PC-9 (cell line): ENCODE measurements at regions not wholly inside any gene's neighbourhood (a gene's known extent, or its start where the extent isn't known, plus 50 kb on each side); places are given as distances from the start of the nearest gene placed in this dataset.

Source experiments
- BruUV-seq: library from RNA; stranded (reverse); fragments of 400-500 nt; replicated peaks from 2 replicates; lab custom pipeline; 2021; lab: Mats Ljungman, UMichigan
- CTCF ChIA-PET: fragments of 300-600 bp; sonication (Branson Sonifier 250); formaldehyde crosslinking; loops from one replicate; lab custom pipeline; 2022; ENCODE audit warnings: antibody characterized with exemption; lab: Charles Lee
- POLR2A ChIA-PET: fragments of 300-600 bp; sonication (Branson Sonifier 250); formaldehyde crosslinking; loops from one replicate; lab custom pipeline; 2022; ENCODE audit warnings: antibody characterized with exemption; ENCODE audit not compliant: unreplicated experiment; lab: Charles Lee
- DNase-seq, 2 experiments: peaks; one replicate each; pipeline versions ENCODE4 v3.0.0 to v3.0.0-alpha.2; 2015 to 2022; ENCODE audit warnings: mixed read lengths in 1 of 2
- H2AFZ ChIP-seq: fragments of 200-600 bp; sonication (generic); 2 replicates; pipeline ENCODE4 v1.8.1; 2017; ENCODE audit warnings: antibody characterized with exemption
- H3F3A ChIP-seq: fragments of 200-600 bp; sonication (generic); 2 replicates; pipeline ENCODE4 v1.8.1; 2017; ENCODE audit warnings: antibody characterized with exemption, mild to moderate bottlenecking, low read depth; ENCODE audit not compliant: insufficient read depth
- H3K27ac ChIP-seq: fragments of 200-600 bp; sonication (generic); 2 replicates; pipeline ENCODE4 v1.6.1; 2016; ENCODE audit warnings: mixed run types
- H3K27me3 ChIP-seq: fragments of 200-600 bp; sonication (generic); 2 replicates; pipeline ENCODE4 v1.6.1; 2016; ENCODE audit warnings: low read depth, mixed run types; ENCODE audit not compliant: insufficient read depth
- H3K36me3 ChIP-seq: fragments of 200-600 bp; sonication (generic); 2 replicates; pipeline ENCODE4 v1.6.1; 2016; ENCODE audit warnings: low read depth, mixed run types
- H3K4me1 ChIP-seq: fragments of 200-600 bp; sonication (generic); replicated peaks from 2 replicates; pipeline ENCODE4 v1.6.1; 2016; ENCODE audit warnings: mixed run types; ENCODE audit not compliant: insufficient read depth
- H3K4me2 ChIP-seq: fragments of 200-600 bp; sonication (generic); 2 replicates; pipeline ENCODE4 v1.6.1; 2017; ENCODE audit warnings: mixed run types
- H3K4me3 ChIP-seq: fragments of 200-600 bp; sonication (generic); 2 replicates; pipeline ENCODE4 v1.6.1; 2016; ENCODE audit warnings: mixed run types
- H3K79me2 ChIP-seq: fragments of 200-600 bp; sonication (generic); 2 replicates; pipeline ENCODE4 v1.6.1; 2017; ENCODE audit warnings: low read depth, mixed run types
- H3K9me2 ChIP-seq: fragments of 200-600 bp; sonication (generic); 2 replicates; pipeline ENCODE4 v1.8.1; 2017; ENCODE audit warnings: mild to moderate bottlenecking; ENCODE audit not compliant: insufficient read depth
- H3K9me3 ChIP-seq: fragments of 200-600 bp; sonication (generic); 2 replicates; pipeline ENCODE4 v1.8.1; 2016; ENCODE audit warnings: low read depth; ENCODE audit not compliant: insufficient read depth
- H4K20me1 ChIP-seq: fragments of 200-600 bp; sonication (generic); 2 replicates; pipeline ENCODE4 v1.8.1; 2017; ENCODE audit not compliant: insufficient read depth
- EZH2 ChIP-seq: fragments of 200-600 bp; sonication (generic); IDR thresholded peaks from 2 replicates; pipeline ENCODE4 v1.8.0; 2017; ENCODE audit warnings: antibody characterized with exemption, low read depth
- intact Hi-C: fragments of 100-400 bp; cut with micrococcal nuclease; formaldehyde crosslinking; loops from one replicate; pipeline ENCODE4 v1.10.0; 2022; ENCODE audit not compliant: unreplicated experiment
- TF ChIP-seq, protein P1 (sequence below): fragments of 200-600 bp; sonication (generic); conservative IDR thresholded peaks from 2 replicates; pipeline ENCODE4 v1.6.1; 2017; ENCODE audit warnings: mixed run types, antibody characterized with exemption, mild to moderate bottlenecking, moderate library complexity

GRCh38 chr11:69983571-69983877 lies 94.6 kb upstream of the ANO1 start:
- Histone ChIP-seq H3K9me2 (no peaks in the 10 kb centered on the region), H3K27me3 (no peaks in the 10 kb centered on the region), H3K4me2 (no peak overlapping the region), H3K4me3 (no peak overlapping the region), H3F3A (peaks cover 12% of the 10 kb centered on the region), H2AFZ (no peak overlapping the region), H3K4me1 (peaks cover 6% of the 10 kb centered on the region; the same call in 1 of the 2 replicates), H3K79me2 (no peaks in the 10 kb centered on the region), H4K20me1 (no peaks in the 10 kb centered on the region), H3K27ac (no peak overlapping the region), H3K9me3 (no peaks in the 10 kb centered on the region), H3K36me3 (no peaks in the 10 kb centered on the region)
- TF ChIP-seq, protein P1, sequence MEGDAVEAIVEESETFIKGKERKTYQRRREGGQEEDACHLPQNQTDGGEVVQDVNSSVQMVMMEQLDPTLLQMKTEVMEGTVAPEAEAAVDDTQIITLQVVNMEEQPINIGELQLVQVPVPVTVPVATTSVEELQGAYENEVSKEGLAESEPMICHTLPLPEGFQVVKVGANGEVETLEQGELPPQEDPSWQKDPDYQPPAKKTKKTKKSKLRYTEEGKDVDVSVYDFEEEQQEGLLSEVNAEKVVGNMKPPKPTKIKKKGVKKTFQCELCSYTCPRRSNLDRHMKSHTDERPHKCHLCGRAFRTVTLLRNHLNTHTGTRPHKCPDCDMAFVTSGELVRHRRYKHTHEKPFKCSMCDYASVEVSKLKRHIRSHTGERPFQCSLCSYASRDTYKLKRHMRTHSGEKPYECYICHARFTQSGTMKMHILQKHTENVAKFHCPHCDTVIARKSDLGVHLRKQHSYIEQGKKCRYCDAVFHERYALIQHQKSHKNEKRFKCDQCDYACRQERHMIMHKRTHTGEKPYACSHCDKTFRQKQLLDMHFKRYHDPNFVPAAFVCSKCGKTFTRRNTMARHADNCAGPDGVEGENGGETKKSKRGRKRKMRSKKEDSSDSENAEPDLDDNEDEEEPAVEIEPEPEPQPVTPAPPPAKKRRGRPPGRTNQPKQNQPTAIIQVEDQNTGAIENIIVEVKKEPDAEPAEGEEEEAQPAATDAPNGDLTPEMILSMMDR = no peak
- no peak for TF ChIP-seq EZH2
- intact Hi-C loops = no loop called here
- BruUV-seq = no TSS peak
- no peak for DNase-seq
- ChIA-PET CTCF (interaction anchor here (0.5 to 0.7 kb wide), 2 partner anchors 41 to 868 kb away, joined by 3 to 9 read pairs; no protein-coding TSS in a partner anchor), POLR2A (no interaction called here)

DNA sequence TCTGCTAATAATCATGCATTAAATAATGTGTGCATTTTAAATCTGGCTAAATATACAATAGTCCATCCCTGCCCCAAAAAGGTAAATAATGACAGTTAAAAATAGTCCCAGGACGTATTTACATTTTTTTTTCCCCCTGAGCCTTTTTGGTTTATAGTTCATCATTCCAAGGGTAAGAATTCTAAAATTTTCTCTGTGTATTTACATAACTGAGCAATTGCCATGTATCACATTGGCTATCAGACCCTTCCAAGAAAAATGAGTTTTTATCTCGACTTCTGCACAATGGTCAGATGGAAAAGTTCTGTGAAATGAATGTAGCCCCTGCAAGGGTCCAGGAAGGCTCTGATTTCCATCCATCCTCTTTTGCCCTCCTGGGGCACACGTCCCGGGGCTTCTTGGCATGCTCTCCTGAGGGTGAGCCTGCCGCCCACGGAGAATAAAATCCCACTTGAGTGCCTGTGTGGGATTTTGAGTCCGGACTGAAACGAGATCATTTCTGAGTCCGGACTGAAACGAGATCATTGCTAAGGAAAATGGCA lies 94.1 kb upstream of the ANO1 start:
- Histone ChIP-seq H3K4me3 (no peak overlapping the region), H3K4me2 (no peak overlapping the region), H3K79me2 (no peaks in the 10 kb centered on the region), H3K9me2 (no peaks in the 10 kb centered on the region), H3F3A (peaks cover 12% of the 10 kb centered on the region; the same call in 1 of the 2 replicates), H4K20me1 (no peaks in the 10 kb centered on the region), H3K27me3 (no peaks in the 10 kb centered on the region), H3K9me3 (no peaks in the 10 kb centered on the region), H2AFZ (no peak overlapping the region), H3K4me1 (peaks cover 6% of the 10 kb centered on the region; the same call in 1 of the 2 replicates), H3K27ac (no peak overlapping the region), H3K36me3 (no peaks in the 10 kb centered on the region)
- TF ChIP-seq, protein P1 = no peak
- no peak for TF ChIP-seq EZH2
- ChIA-PET POLR2A (interaction anchor here (0.6 kb wide), 1 partner anchor 35 kb away, joined by 3 read pairs; no protein-coding TSS in a partner anchor), CTCF (interaction anchor here (0.7 kb wide), 1 partner anchor 40 kb away, joined by 3 read pairs; no protein-coding TSS in a partner anchor)
- intact Hi-C loops = no loop called here
- no peak for DNase-seq
- no TSS peak for BruUV-seq

DNA sequence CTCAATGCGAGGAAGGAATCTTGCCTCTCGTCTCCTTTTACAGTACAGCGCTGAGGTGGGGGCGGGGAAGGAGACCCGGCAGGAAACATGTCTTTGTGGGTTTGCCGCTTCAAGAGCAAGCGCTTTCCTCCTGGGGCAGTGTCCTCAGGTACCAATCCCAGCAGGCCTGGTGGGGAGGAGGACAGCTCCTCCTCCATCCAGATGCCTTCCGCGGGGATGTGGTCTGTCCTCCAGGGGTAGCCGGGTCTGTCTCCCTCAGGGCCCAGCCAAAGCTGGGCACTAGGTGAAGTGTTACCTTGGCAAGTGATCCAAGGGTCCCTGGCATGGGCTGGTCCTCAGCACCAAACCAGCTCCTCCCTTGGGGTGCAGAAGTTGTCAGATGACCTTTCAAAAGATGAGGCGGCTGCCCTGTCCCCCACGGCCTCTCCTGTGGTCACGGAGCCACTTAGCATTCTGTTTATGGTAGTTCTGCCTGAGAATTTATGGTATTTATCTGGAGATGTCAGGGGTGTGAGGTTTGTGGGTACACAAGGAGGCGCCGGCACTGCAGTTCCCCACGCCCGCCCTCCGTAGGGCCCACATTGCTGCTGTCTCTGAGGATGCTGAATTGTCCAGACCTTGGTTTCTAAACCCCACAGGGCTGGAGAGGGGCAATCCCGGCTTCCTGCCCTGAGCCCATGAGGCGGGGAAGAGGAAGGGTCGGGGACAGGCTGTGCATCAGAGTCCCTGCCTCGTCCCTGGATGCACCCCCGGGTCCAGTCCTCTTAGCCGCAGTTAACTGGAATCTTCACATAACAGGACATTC lies 93.5 kb upstream of the ANO1 start:
- CTCF ChIA-PET = no interaction called here
- intact Hi-C loops = no loop called here
- no peaks in the 10 kb centered on the region for H3K27me3 ChIP-seq

More for the DNA sequence above, 93.5 kb upstream of the ANO1 start:
- TF ChIP-seq, protein P1 = no peak
- TF ChIP-seq EZH2 = no peak
- no peak for DNase-seq
- POLR2A ChIA-PET = interaction anchor here (0.6 kb wide), 1 partner anchor 35 kb away, joined by 3 read pairs; no protein-coding TSS in a partner anchor
- no peaks in the 10 kb centered on the region for H3K9me3 ChIP-seq
- no peaks in the 10 kb centered on the region for H3K9me2 ChIP-seq
- no peak overlapping the region for H3K27ac ChIP-seq
- H3K4me2 ChIP-seq = no peak overlapping the region
- no peaks in the 10 kb centered on the region for H3K79me2 ChIP-seq
- H3K36me3 ChIP-seq = no peaks in the 10 kb centered on the region
- no peak overlapping the region for H3K4me3 ChIP-seq
- H4K20me1 ChIP-seq = no peaks in the 10 kb centered on the region
- BruUV-seq = no TSS peak
- peaks cover 6% of the 10 kb centered on the region; the same call in 1 of the 2 replicates for H3K4me1 ChIP-seq
- no peak overlapping the region for H2AFZ ChIP-seq
- peaks cover 12% of the 10 kb centered on the region; the same call in 1 of the 2 replicates for H3F3A ChIP-seq
